ENCODE measurements at regions not wholly inside any gene's neighbourhood (a gene's known extent, or its start where the extent isn't known, plus 50 kb on each side); places are given as distances from the start of the nearest gene placed in this dataset.

- no peak for TF ChIP-seq CTCF (conservative IDR thresholded peaks at IDR 0.05; ENCODE audit: control insufficient read depth, insufficient read depth, low read depth, low read length)
- no peak overlapping the region for H3K4me3 ChIP-seq (ENCODE audit: control insufficient read depth, low read depth, low read length)
- DNase-seq (ENCODE audit: low read depth): no peak
Observed at GRCh38 chr14:97851428-97851995, 1054.3 kb downstream of the VRK1 start.

DNA sequence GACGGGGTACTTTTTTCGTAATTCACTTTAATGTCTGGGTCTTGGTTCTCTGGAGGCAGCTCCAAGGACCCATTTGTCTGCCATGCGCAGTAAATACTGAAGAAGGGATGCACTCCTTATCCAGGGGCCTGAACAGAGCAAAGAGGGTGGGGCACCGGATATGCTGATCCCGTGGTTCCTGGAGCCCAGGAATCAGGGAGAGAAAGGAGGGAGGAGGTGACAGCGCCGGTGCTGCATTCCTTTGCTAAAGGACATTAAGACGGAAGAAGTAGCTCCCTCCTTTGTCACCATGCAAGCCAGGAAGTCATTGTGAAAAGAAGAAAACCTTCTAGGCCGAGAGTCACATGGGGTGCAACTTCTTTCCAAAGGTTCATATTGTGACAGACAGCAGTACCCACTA, 1057.7 kb downstream of the VRK1 start:
- DNase-seq (ENCODE audit: low read depth): no peak
- TF ChIP-seq CTCF (conservative IDR thresholded peaks at IDR 0.05; ENCODE audit: control insufficient read depth, insufficient read depth, low read depth, low read length): no peak
- H3K4me3 ChIP-seq (ENCODE audit: control insufficient read depth, low read depth, low read length): no peak overlapping the region

GRCh38 chr14:97866195-97866594, 1069.0 kb downstream of the VRK1 start:
- no peak for TF ChIP-seq CTCF (conservative IDR thresholded peaks at IDR 0.05; ENCODE audit: control insufficient read depth, insufficient read depth, low read depth, low read length)
- no peak for DNase-seq (ENCODE audit: low read depth)
- no peak overlapping the region for H3K4me3 ChIP-seq (ENCODE audit: control insufficient read depth, low read depth, low read length)

DNA sequence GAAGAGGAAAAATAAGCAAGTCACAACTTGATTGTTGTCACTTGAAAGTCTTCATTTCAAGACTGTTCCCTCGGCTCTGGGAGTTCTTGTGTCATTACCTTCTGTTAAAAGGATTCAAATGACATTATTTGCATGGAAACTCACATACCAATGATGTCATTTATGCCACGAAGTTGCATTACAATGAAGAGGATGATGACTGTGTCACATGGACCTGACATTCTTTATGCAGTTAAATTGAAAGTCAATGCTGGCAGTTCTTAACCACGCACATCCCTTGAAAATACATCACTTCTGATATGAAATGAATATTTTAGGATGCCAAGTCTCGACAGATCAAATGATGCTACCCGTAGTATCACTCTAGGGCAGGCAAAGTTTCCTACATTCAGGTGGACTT, 1069.5 kb downstream of the VRK1 start:
- H3K4me3 ChIP-seq (ENCODE audit: control insufficient read depth, low read depth, low read length): no peak overlapping the region
- DNase-seq (ENCODE audit: low read depth): no peak
- TF ChIP-seq CTCF (conservative IDR thresholded peaks at IDR 0.05; ENCODE audit: control insufficient read depth, insufficient read depth, low read depth, low read length): no peak

- no peak for TF ChIP-seq CTCF (conservative IDR thresholded peaks at IDR 0.05; ENCODE audit: control insufficient read depth, insufficient read depth, low read depth, low read length)
- H3K4me3 ChIP-seq (ENCODE audit: control insufficient read depth, low read depth, low read length): no peak overlapping the region
- DNase-seq (ENCODE audit: low read depth): no peak
Observed at GRCh38 chr14:97873291-97873690, 1076.1 kb downstream of the VRK1 start.

- H3K4me3 ChIP-seq (ENCODE audit: control insufficient read depth, low read depth, low read length): no peak overlapping the region
- no peak for DNase-seq (ENCODE audit: low read depth)
- no peak for TF ChIP-seq CTCF (conservative IDR thresholded peaks at IDR 0.05; ENCODE audit: control insufficient read depth, insufficient read depth, low read depth, low read length)
Observed at GRCh38 chr14:97874394-97874793, 1077.2 kb downstream of the VRK1 start.

- no peak overlapping the region for H3K4me3 ChIP-seq (ENCODE audit: control insufficient read depth, low read depth, low read length)
- DNase-seq (ENCODE audit: low read depth): peak; percentile 4
- no peak for TF ChIP-seq CTCF (conservative IDR thresholded peaks at IDR 0.05; ENCODE audit: control insufficient read depth, insufficient read depth, low read depth, low read length)
Observed at GRCh38 chr14:97878206-97878605, 1081.0 kb downstream of the VRK1 start.

All from fibroblast of mammary gland (primary cell).